Liver (tissue), 8 donors: ENCODE measurements at regions not wholly inside any gene's neighbourhood (a gene's known extent, or its start where the extent isn't known, plus 50 kb on each side); places are given as distances from the start of the nearest gene placed in this dataset.

Experiments used
- DNase-seq: peaks from one replicate; pipeline ENCODE4 v3.0.0-alpha.2; 2017; ENCODE audit warnings: low spot score
- H3K27ac ChIP-seq, 2 donors: one replicate each; pipeline ENCODE4 v1.7.0; 2013; ENCODE audit warnings: inconsistent platforms in 2 of 2, low read length in 2 of 2, control low read depth in 1 of 2, low read depth in 1 of 2, mild to moderate bottlenecking in 1 of 2
- H3K27me3 ChIP-seq, 4 donors: one replicate each; pipeline versions ENCODE4 v1.6.1 to v1.7.0; 2013; ENCODE audit warnings: low read length in 3 of 4, inconsistent platforms in 1 of 4, mild to moderate bottlenecking in 1 of 4, moderate library complexity in 1 of 4; ENCODE audit not compliant: control insufficient read depth in 4 of 4, insufficient read depth in 4 of 4
- H3K36me3 ChIP-seq, 4 donors: one replicate each; pipeline versions ENCODE4 v1.6.1 to v1.7.0; 2013; ENCODE audit warnings: low read length in 3 of 4, mild to moderate bottlenecking in 3 of 4, low read depth in 1 of 4, moderate library complexity in 1 of 4; ENCODE audit not compliant: control insufficient read depth in 4 of 4, insufficient read depth in 3 of 4
- H3K4me1 ChIP-seq, 4 donors: one replicate each; pipeline versions ENCODE4 v1.6.1 to v1.7.0; 2013; ENCODE audit warnings: low read length in 3 of 4, mild to moderate bottlenecking in 3 of 4, moderate library complexity in 1 of 4; ENCODE audit not compliant: control insufficient read depth in 4 of 4, insufficient read depth in 4 of 4
- H3K4me3 ChIP-seq, 3 donors: one replicate each; pipeline versions ENCODE4 v1.6.1 to v1.7.0; 2013; ENCODE audit warnings: low read length in 3 of 3, control low read depth in 1 of 3, low read depth in 1 of 3, mild to moderate bottlenecking in 1 of 3
- H3K9ac ChIP-seq, 2 donors: one replicate each; pipeline ENCODE4 v1.7.0; 2013; ENCODE audit warnings: low read length in 2 of 2, mild to moderate bottlenecking in 2 of 2, moderate library complexity in 2 of 2, control low read depth in 1 of 2, low read depth in 1 of 2
- H3K9me3 ChIP-seq, 4 donors: one replicate each; pipeline versions ENCODE4 v1.6.1 to v1.7.0; 2013; ENCODE audit warnings: low read length in 3 of 4; ENCODE audit not compliant: control insufficient read depth in 4 of 4
- ATF3 ChIP-seq: IDR thresholded peaks from 2 replicates; pipeline ENCODE4 v1.6.1; 2016; ENCODE audit warnings: antibody characterized with exemption
- FOXA1 ChIP-seq: IDR thresholded peaks from 2 replicates; pipeline ENCODE4 v1.6.1; 2016; ENCODE audit warnings: antibody characterized with exemption
- FOXA2 ChIP-seq: IDR thresholded peaks from 2 replicates; pipeline ENCODE4 v1.6.1; 2016; ENCODE audit warnings: antibody characterized with exemption
- GABPA ChIP-seq, 2 donors: IDR thresholded peaks in 1 of 2; conservative IDR thresholded peaks in 1 of 2; 2 replicates each; pipeline ENCODE4 v1.6.1; 2016; ENCODE audit warnings: antibody characterized with exemption in 2 of 2, mild to moderate bottlenecking in 1 of 2, moderate library complexity in 1 of 2
- HNF4A ChIP-seq, 2 donors: conservative IDR thresholded peaks; 2 replicates each; pipeline ENCODE4 v1.6.1; 2016; ENCODE audit warnings: antibody characterized with exemption in 2 of 2, mild to moderate bottlenecking in 2 of 2
- HNF4G ChIP-seq: IDR thresholded peaks from 2 replicates; pipeline ENCODE4 v1.6.1; 2016; ENCODE audit warnings: antibody characterized with exemption
- JUND ChIP-seq, 2 donors: IDR thresholded peaks; 2 replicates each; pipeline ENCODE4 v1.6.1; 2016; ENCODE audit warnings: antibody characterized with exemption in 2 of 2
- NR2F2 ChIP-seq: IDR thresholded peaks from 2 replicates; pipeline ENCODE4 v1.6.1; 2016; ENCODE audit warnings: antibody characterized with exemption
- RAD21 ChIP-seq, 2 donors: IDR thresholded peaks; 2 replicates each; pipeline ENCODE4 v1.6.1; 2016; ENCODE audit warnings: antibody characterized with exemption in 2 of 2, mild to moderate bottlenecking in 2 of 2
- REST ChIP-seq: IDR thresholded peaks from 2 replicates; pipeline ENCODE4 v1.6.1; 2016; ENCODE audit warnings: antibody characterized with exemption, mild to moderate bottlenecking
- RXRA ChIP-seq, 2 donors: IDR thresholded peaks; 2 replicates each; pipeline ENCODE4 v1.6.1; 2017 to 2018; ENCODE audit warnings: antibody characterized with exemption in 2 of 2, mild to moderate bottlenecking in 1 of 2
- SP1 ChIP-seq: IDR thresholded peaks from 2 replicates; pipeline ENCODE4 v1.6.1; 2018; ENCODE audit warnings: antibody characterized with exemption, mild to moderate bottlenecking
- TAF1 ChIP-seq: conservative IDR thresholded peaks from 2 replicates; pipeline ENCODE4 v1.6.1; 2016; ENCODE audit warnings: antibody characterized with exemption, mild to moderate bottlenecking
- YY1 ChIP-seq: IDR thresholded peaks from 2 replicates; pipeline ENCODE4 v1.6.1; 2016; ENCODE audit warnings: antibody characterized with exemption, mild to moderate bottlenecking
- ZBTB33 ChIP-seq: IDR thresholded peaks from 2 replicates; pipeline ENCODE4 v1.6.1; 2016; ENCODE audit warnings: antibody characterized with exemption
- WGBS: extraction: QIAGEN DNeasy Blood & Tissue Kit; methylation state at CpG from one replicate; pipeline ENCODE4 v1.1.7; 2013; 5-methylcytosine and 5-hydroxymethylcytosine counted together
- TF ChIP-seq, protein P1 (sequence below): fragments of 150-350 bp; IDR thresholded peaks from 2 replicates; pipeline ENCODE4 v1.5.1; 2017; ENCODE audit warnings: improper control_type of control experiment, low read depth, low read length; ENCODE audit not compliant: missing input control
- donor health status: healthy.
- donor health status: healthy.
- donor health status: healthy.
- donor health status: healthy.
- donor health status: healthy.

DNA sequence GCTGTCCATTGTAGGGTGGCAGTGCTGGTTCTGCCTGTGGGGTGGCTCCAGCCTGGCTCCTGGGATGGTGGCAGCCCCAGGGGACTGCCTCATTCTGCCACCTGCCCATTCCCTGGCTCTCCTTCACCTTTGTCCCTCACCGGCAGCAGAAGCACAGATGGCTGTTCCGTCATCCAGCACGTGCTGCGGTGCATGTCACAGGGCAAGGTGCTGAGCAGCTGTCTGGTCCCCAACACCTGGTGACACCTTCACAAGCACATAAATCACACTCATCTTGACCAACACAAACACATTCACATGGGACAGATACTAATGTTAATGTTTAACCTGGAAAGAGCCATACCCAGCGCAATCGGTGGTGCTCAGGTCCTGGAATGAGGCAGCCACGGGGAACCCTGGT lies 126.8 kb downstream of the UQCRFS1 start:
- H3K4me3 ChIP-seq, result no peak overlapping the region
- DNase-seq, result no peak
- H3K36me3 ChIP-seq, result no peaks in the 10 kb centered on the region
- WGBS, result 44% methylated on average over 7 of the region's 7 CpGs
- no peak overlapping the region for H3K27ac ChIP-seq
- no peak overlapping the region for H3K9ac ChIP-seq
- no peaks in the 10 kb centered on the region for H3K9me3 ChIP-seq
- peaks cover 0 to 3% (median 2%) of the 10 kb centered on the region in 4 donors for H3K27me3 ChIP-seq
- TF ChIP-seq TAF1 (no peak), GABPA (IDR thresholded peaks at IDR 0.05 in 1 of 2, conservative IDR thresholded peaks at IDR 0.05 in 1 of 2) (no peak), NR2F2 (no peak), SP1 (no peak), REST (no peak), HNF4A (conservative IDR thresholded peaks at IDR 0.05) (no peak), ATF3 (no peak), FOXA1 (no peak), RXRA (IDR thresholded peaks at IDR 0.05) (no peak), HNF4G (no peak), ZBTB33 (no peak), RAD21 (IDR thresholded peaks at IDR 0.05) (no peak), YY1 (no peak)
- H3K4me1 ChIP-seq, result no peaks in the 10 kb centered on the region

DNA sequence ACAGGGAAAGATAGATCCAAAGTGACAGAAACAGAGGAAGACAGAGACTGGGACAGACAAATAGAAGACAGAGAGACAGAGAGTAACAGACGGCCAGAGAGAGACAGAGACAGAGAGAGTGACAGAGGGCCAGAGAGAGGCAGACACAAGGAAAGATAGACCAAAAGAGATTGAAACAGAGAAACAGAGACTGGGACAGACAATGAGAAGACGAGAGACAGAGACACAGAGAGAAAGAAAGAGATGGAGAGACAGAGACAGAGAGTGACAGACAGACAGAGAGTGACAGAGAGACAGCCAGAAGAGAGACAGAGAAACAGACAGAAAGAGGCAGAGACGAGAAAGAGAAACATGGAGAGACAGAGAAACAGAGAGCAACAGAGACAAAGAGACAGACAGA lies 127.3 kb downstream of the UQCRFS1 start:
- H3K36me3 ChIP-seq, result no peaks in the 10 kb centered on the region
- no peak overlapping the region for H3K27ac ChIP-seq
- DNase-seq, result no peak
- no peak overlapping the region for H3K4me3 ChIP-seq
- WGBS, result 65% methylated on average over 3 of the region's 3 CpGs
- H3K27me3 ChIP-seq, result peaks cover 0 to 3% (median 2%) of the 10 kb centered on the region in 4 donors
- no peak overlapping the region for H3K9ac ChIP-seq
- no peak for TF ChIP-seq FOXA1
- H3K4me1 ChIP-seq, result no peaks in the 10 kb centered on the region
- H3K9me3 ChIP-seq, result no peaks in the 10 kb centered on the region

GRCh38 chr19:29085206-29085605 lies 127.7 kb downstream of the UQCRFS1 start:
- Histone ChIP-seq H3K27me3 (peaks cover 0 to 3% (median 2%) of the 10 kb centered on the region in 4 donors), H3K9ac (no peak overlapping the region), H3K9me3 (no peaks in the 10 kb centered on the region), H3K4me3 (no peak overlapping the region), H3K27ac (no peak overlapping the region), H3K36me3 (no peaks in the 10 kb centered on the region), H3K4me1 (no peaks in the 10 kb centered on the region)
- no peak for DNase-seq
- TF ChIP-seq JUND (IDR thresholded peaks at IDR 0.05) (no peak), SP1 (no peak), FOXA2 (no peak), RAD21 (IDR thresholded peaks at IDR 0.05) (no peak), GABPA (IDR thresholded peaks at IDR 0.05 in 1 of 2, conservative IDR thresholded peaks at IDR 0.05 in 1 of 2) (no peak), ATF3 (no peak)
- TF ChIP-seq, protein P1, sequence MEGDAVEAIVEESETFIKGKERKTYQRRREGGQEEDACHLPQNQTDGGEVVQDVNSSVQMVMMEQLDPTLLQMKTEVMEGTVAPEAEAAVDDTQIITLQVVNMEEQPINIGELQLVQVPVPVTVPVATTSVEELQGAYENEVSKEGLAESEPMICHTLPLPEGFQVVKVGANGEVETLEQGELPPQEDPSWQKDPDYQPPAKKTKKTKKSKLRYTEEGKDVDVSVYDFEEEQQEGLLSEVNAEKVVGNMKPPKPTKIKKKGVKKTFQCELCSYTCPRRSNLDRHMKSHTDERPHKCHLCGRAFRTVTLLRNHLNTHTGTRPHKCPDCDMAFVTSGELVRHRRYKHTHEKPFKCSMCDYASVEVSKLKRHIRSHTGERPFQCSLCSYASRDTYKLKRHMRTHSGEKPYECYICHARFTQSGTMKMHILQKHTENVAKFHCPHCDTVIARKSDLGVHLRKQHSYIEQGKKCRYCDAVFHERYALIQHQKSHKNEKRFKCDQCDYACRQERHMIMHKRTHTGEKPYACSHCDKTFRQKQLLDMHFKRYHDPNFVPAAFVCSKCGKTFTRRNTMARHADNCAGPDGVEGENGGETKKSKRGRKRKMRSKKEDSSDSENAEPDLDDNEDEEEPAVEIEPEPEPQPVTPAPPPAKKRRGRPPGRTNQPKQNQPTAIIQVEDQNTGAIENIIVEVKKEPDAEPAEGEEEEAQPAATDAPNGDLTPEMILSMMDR, result no peak
- WGBS, result 65% methylated on average over 5 of the region's 5 CpGs
